Activated T-cell treated with anti-CD3 and anti-CD28 coated beads, Interleukin-2, amount 50 U/mL, for 4 hours (primary cell): ENCODE measurements at regions not wholly inside any gene's neighbourhood (a gene's known extent, or its start where the extent isn't known, plus 50 kb on each side); places are given as distances from the start of the nearest gene placed in this dataset.

Experiments
- ATAC-seq, 2 donors: fragments of 200-7000 bp; cut with Tn5 transposase; one replicate each; pipeline ENCODE4 v1.10.0; 2021
- DNase-seq: peaks from one replicate; pipeline ENCODE4 v3.0.0-alpha.2; 2020
- H3K27me3 Mint-ChIP-seq: one replicate; pipeline ENCODE4 v1.8.0; 2021; ENCODE audit warnings: low read depth, mixed read lengths
- H3K36me3 Mint-ChIP-seq: one replicate; pipeline ENCODE4 v1.8.0; 2022; ENCODE audit warnings: mixed read lengths; ENCODE audit not compliant: insufficient read depth
- H3K4me1 Mint-ChIP-seq: one replicate; pipeline ENCODE4 v1.8.0; 2021; ENCODE audit warnings: low read depth, mixed read lengths
- H3K4me3 Mint-ChIP-seq: one replicate; pipeline ENCODE4 v1.8.0; 2021; ENCODE audit warnings: mild to moderate bottlenecking, moderate library complexity, mixed read lengths
- H3K9me3 Mint-ChIP-seq: one replicate; pipeline ENCODE4 v1.8.0; 2021; ENCODE audit warnings: mixed read lengths

GRCh38 chr20:57882451-57883161, 172.8 kb upstream of the PMEPA1 start:
- Mint-ChIP-seq H3K36me3 (no peaks in the 10 kb centered on the region), H3K4me1 (no peaks in the 10 kb centered on the region), H3K4me3 (no peak overlapping the region), H3K27me3 (peaks cover 4% of the 10 kb centered on the region), H3K9me3 (peaks cover 7% of the 10 kb centered on the region)
- no peak for DNase-seq
- ATAC-seq: no peak

- Mint-ChIP-seq H3K4me3 (no peak overlapping the region), H3K9me3 (no peaks in the 10 kb centered on the region), H3K36me3 (no peaks in the 10 kb centered on the region), H3K4me1 (no peaks in the 10 kb centered on the region), H3K27me3 (peaks cover 3% of the 10 kb centered on the region)
- no peak for DNase-seq
- no peak for ATAC-seq
Measured at GRCh38 chr20:57881466-57882385, 171.9 kb upstream of the PMEPA1 start.

DNA sequence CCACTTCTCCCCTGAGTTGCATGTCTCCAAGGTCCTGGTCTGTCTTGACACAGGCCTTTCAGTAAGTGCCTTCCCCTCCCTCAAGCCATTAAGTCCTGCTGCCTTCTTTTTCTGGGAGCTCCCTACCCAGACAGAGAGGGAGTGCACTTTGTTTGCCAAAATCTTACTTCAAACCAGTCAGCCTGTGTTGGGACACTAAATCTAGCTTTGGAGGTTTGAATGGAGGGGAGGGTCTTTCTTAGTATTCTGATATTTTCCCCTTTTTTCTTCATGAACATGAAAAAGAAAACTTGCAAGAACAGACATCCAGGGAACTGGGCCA, 170.7 kb upstream of the PMEPA1 start:
- Mint-ChIP-seq H3K9me3 (no peaks in the 10 kb centered on the region), H3K36me3 (no peaks in the 10 kb centered on the region), H3K27me3 (peaks cover 3% of the 10 kb centered on the region), H3K4me3 (no peak overlapping the region), H3K4me1 (no peaks in the 10 kb centered on the region)
- no peak for ATAC-seq
- DNase-seq: no peak

DNA sequence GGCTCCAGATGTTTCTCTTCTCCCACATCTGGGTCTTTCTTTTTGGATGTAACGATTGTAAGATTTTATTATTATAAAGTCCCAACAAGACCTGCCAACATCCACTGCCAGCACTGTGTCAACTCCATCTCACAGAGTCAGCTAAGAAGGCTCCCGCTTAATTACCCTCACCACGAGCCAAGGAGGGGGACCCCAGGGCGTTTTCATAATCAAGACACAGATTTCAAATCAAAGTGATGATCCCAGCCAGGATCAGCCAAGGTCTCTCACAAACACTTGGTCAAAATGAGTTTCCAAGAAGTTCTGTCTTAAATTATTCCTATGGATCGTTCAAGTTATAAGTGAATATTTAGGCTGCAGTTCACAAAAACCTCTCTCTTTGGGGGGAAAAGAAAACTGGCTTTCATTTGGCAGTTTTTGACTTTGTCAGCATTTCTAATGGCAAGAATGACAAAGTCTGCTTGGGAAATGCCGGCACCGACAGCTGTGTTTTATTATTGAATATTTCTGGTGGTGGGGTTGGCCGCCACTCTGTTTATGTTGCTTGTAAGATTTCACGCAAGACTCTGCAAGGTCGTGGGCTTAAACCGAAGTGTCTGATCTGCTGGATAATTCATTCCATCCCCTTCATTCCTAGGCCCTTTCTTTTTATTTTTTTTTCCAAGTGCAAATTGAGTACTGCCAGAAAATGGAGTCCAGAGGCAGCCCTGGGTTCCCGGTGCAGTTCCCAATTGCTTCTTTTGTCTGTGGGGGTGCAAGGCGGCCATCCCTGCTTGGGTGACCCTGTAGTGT, 170.2 kb upstream of the PMEPA1 start:
- no peak for ATAC-seq
- H3K36me3 Mint-ChIP-seq: no peaks in the 10 kb centered on the region
- H3K4me3 Mint-ChIP-seq: no peak overlapping the region
- no peaks in the 10 kb centered on the region for H3K4me1 Mint-ChIP-seq
- H3K9me3 Mint-ChIP-seq: no peaks in the 10 kb centered on the region
- no peak for DNase-seq
- peaks cover 3% of the 10 kb centered on the region for H3K27me3 Mint-ChIP-seq

- ATAC-seq (no peak), DNase-seq (no peak)
- Mint-ChIP-seq H3K9me3 (no peaks in the 10 kb centered on the region), H3K4me1 (no peaks in the 10 kb centered on the region), H3K27me3 (peaks cover 3% of the 10 kb centered on the region), H3K4me3 (no peak overlapping the region), H3K36me3 (no peaks in the 10 kb centered on the region)
Measured at GRCh38 chr20:57879437-57879778, 169.6 kb upstream of the PMEPA1 start.

GRCh38 chr20:57878786-57879424, 169.1 kb upstream of the PMEPA1 start:
- DNase-seq (no peak), ATAC-seq (no peak)
- peaks cover 3% of the 10 kb centered on the region for H3K27me3 Mint-ChIP-seq
- no peaks in the 10 kb centered on the region for H3K36me3 Mint-ChIP-seq
- no peaks in the 10 kb centered on the region for H3K9me3 Mint-ChIP-seq
- H3K4me3 Mint-ChIP-seq: no peak overlapping the region
- no peaks in the 10 kb centered on the region for H3K4me1 Mint-ChIP-seq

DNA sequence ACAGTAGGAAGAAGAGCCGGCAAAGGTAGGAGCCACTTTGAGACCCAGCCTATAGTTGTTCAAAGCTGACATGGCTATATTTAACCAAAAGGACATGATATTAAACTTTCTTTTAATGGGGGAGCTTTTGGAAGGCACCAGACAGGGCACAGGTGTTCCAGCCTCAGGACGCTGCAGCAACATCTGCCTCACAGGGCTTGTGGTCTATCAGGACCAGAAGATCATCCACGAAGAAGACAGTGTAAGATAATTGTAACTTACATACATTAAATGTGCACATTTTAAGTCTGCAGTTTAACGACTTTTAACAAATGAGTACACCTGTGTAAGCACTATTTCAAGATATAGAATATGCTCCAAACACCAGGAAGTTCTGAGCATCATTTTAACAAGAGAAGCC, 168.2 kb upstream of the PMEPA1 start:
- no peaks in the 10 kb centered on the region for H3K9me3 Mint-ChIP-seq
- H3K27me3 Mint-ChIP-seq: peaks cover 3% of the 10 kb centered on the region
- DNase-seq (no peak), ATAC-seq (no peak)
- no peak overlapping the region for H3K4me3 Mint-ChIP-seq
- H3K4me1 Mint-ChIP-seq: no peaks in the 10 kb centered on the region
- H3K36me3 Mint-ChIP-seq: no peaks in the 10 kb centered on the region

DNA sequence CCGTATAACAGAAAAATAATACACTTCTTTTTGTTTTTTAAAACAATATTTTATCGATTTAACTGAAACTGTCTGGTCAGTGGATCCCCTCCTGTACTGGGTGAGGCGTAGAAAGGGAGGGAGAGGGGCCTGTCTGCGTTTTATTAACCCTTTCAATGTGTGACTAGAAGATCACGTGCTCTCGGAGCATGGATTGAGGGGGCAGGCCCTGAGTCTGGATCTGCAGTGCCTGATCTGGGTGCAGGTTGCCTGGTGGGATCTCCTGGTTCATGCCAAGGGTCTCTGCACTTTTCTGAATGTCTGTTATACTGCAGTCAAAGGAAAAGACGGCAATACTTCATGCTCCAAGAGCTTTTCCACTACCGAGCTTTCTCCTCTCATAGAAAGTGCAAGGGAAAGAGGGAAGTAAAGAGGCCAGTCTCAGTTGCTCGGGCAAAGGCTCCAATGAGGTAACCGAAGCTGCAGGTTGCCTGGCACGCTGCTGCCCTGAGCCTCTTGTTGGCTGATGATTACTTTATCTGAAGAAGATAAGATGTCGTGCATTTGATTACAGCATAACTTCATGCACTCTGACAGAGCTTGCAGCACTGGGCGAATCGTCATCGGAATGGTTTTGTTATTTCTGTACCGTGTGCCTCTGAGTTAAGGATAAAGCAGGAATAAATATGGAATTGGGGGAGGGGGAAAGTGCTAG, 167.5 kb upstream of the PMEPA1 start:
- peaks cover 3% of the 10 kb centered on the region for H3K27me3 Mint-ChIP-seq
- no peaks in the 10 kb centered on the region for H3K4me1 Mint-ChIP-seq
- H3K36me3 Mint-ChIP-seq: no peaks in the 10 kb centered on the region
- no peaks in the 10 kb centered on the region for H3K9me3 Mint-ChIP-seq
- ATAC-seq: no peak
- no peak for DNase-seq
- no peak overlapping the region for H3K4me3 Mint-ChIP-seq

- H3K36me3 Mint-ChIP-seq: no peaks in the 10 kb centered on the region
- no peaks in the 10 kb centered on the region for H3K4me1 Mint-ChIP-seq
- H3K27me3 Mint-ChIP-seq: peaks cover 4% of the 10 kb centered on the region
- H3K4me3 Mint-ChIP-seq: no peak overlapping the region
- no peak for ATAC-seq
- H3K9me3 Mint-ChIP-seq: no peaks in the 10 kb centered on the region
- no peak for DNase-seq
Measured at GRCh38 chr20:57876163-57876562, 166.3 kb upstream of the PMEPA1 start.

GRCh38 chr20:57874141-57874540, 164.3 kb upstream of the PMEPA1 start:
- no peaks in the 10 kb centered on the region for H3K36me3 Mint-ChIP-seq
- no peak for DNase-seq
- H3K27me3 Mint-ChIP-seq: peaks cover 14% of the 10 kb centered on the region
- H3K4me1 Mint-ChIP-seq: no peaks in the 10 kb centered on the region
- H3K4me3 Mint-ChIP-seq: no peak overlapping the region
- no peak for ATAC-seq
- H3K9me3 Mint-ChIP-seq: no peaks in the 10 kb centered on the region

- no peak for DNase-seq
- Mint-ChIP-seq H3K9me3 (no peaks in the 10 kb centered on the region), H3K27me3 (peaks cover 25% of the 10 kb centered on the region), H3K36me3 (no peaks in the 10 kb centered on the region), H3K4me1 (no peaks in the 10 kb centered on the region), H3K4me3 (no peak overlapping the region)
- no peak for ATAC-seq
Measured at GRCh38 chr20:57872816-57873409, 163.1 kb upstream of the PMEPA1 start.

GRCh38 chr20:57871237-57871632, 161.4 kb upstream of the PMEPA1 start:
- Mint-ChIP-seq H3K9me3 (no peaks in the 10 kb centered on the region), H3K4me1 (peaks cover under 1% of the 10 kb centered on the region), H3K4me3 (no peak overlapping the region), H3K27me3 (peaks cover 25% of the 10 kb centered on the region), H3K36me3 (no peaks in the 10 kb centered on the region)
- DNase-seq (no peak), ATAC-seq (no peak)

DNA sequence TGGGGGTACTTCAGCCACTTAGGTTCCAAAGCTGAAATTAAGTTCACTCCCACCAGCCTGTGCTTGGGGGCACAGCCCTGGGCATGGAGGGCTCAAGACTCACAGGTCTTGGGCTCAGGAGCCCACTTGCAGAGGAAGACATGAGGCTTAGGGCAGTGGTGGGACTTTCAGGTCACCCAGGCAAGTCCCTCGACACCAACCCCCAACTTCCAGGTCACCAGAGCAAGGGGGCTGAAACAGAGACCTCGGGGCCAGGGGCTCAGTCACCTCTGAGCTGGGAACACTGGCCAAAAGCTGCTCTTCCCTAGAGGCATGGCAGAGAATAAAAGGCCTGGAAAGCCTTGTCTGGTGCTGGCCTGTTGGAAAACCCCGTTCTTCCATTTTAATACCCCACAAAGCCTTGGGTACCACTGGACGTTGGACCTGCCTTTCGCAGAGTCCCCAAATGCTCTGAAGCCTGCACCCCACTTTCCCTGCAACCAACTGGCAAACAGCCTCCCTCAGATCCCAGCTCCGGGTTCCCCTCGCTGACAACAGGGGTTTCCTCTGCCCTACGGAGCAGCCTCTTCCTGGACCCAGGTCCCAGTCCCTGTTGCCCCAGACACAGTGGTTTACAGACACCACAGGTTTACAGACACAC, 160.9 kb upstream of the PMEPA1 start:
- no peak for ATAC-seq
- Mint-ChIP-seq H3K9me3 (no peaks in the 10 kb centered on the region), H3K36me3 (no peaks in the 10 kb centered on the region), H3K27me3 (peaks cover 28% of the 10 kb centered on the region), H3K4me3 (no peak overlapping the region), H3K4me1 (peaks cover 6% of the 10 kb centered on the region)
- no peak for DNase-seq
